ENCODE measurements at regions not wholly inside any gene's neighbourhood (a gene's known extent, or its start where the extent isn't known, plus 50 kb on each side); places are given as distances from the start of the nearest gene placed in this dataset.

- TF ChIP-seq EZH2 (IDR thresholded peaks at IDR 0.05; ENCODE audit: low read length, missing control alignments) (no peak), CTCF (conservative IDR thresholded peaks at IDR 0.05 in 1 of 2, IDR thresholded peaks at IDR 0.05 in 1 of 2; ENCODE audit: low read depth in 1 of 2, low read length in 2 of 2) (no peak)
These were observed 88.1 kb upstream of the PIEZO2 start for GRCh38 chr18:11237484-11237883.

GRCh38 chr18:11237066-11237465 lies 87.7 kb upstream of the PIEZO2 start:
- Histone ChIP-seq H4K20me1 (ENCODE audit: control insufficient read depth, extremely low read depth, insufficient read depth, low read length) (no peaks in the 10 kb centered on the region), H3K9me3 (ENCODE audit: control insufficient read depth, insufficient read depth, low read depth, low read length) (no peaks in the 10 kb centered on the region), H3K4me2 (ENCODE audit: extremely low read depth, insufficient read depth, low read length) (no peak overlapping the region), H3K27ac (ENCODE audit: insufficient read depth, low read length) (no peak overlapping the region), H3K4me1 (ENCODE audit: control insufficient read depth, extremely low read depth, insufficient read depth, low read length) (no peaks in the 10 kb centered on the region), H3K9ac (ENCODE audit: insufficient read depth, low read length) (no peak overlapping the region), H3K4me3 (replicated peaks in 1 of 4; ENCODE audit: control extremely low read depth in 1 of 4, insufficient read depth in 1 of 4, low read depth in 3 of 4, low read length in 4 of 4) (no peak overlapping the region), H3K36me3 (ENCODE audit: control insufficient read depth, insufficient read depth, low read length) (no peaks in the 10 kb centered on the region), H3K27me3 (ENCODE audit: control insufficient read depth, insufficient read depth, low read length) (no peaks in the 10 kb centered on the region), H2AFZ (ENCODE audit: low read length) (no peak overlapping the region), H3K79me2 (ENCODE audit: control insufficient read depth, insufficient read depth, low read length) (no peaks in the 10 kb centered on the region)
- no peak for DNase-seq (ENCODE audit: low read depth in 2 of 2)
- TF ChIP-seq EZH2 (IDR thresholded peaks at IDR 0.05; ENCODE audit: low read length, missing control alignments) = no peak
- TF ChIP-seq CTCF (conservative IDR thresholded peaks at IDR 0.05 in 1 of 2, IDR thresholded peaks at IDR 0.05 in 1 of 2; ENCODE audit: low read depth in 1 of 2, low read length in 2 of 2) = no peak

More at GRCh38 chr18:11237484-11237883, 88.1 kb upstream of the PIEZO2 start:
- Histone ChIP-seq H3K4me2 (ENCODE audit: extremely low read depth, insufficient read depth, low read length) (no peak overlapping the region), H2AFZ (ENCODE audit: low read length) (no peak overlapping the region), H3K4me1 (ENCODE audit: control insufficient read depth, extremely low read depth, insufficient read depth, low read length) (no peaks in the 10 kb centered on the region), H3K79me2 (ENCODE audit: control insufficient read depth, insufficient read depth, low read length) (no peaks in the 10 kb centered on the region), H3K4me3 (replicated peaks in 1 of 4; ENCODE audit: control extremely low read depth in 1 of 4, insufficient read depth in 1 of 4, low read depth in 3 of 4, low read length in 4 of 4) (no peak overlapping the region), H4K20me1 (ENCODE audit: control insufficient read depth, extremely low read depth, insufficient read depth, low read length) (no peaks in the 10 kb centered on the region), H3K9me3 (ENCODE audit: control insufficient read depth, insufficient read depth, low read depth, low read length) (no peaks in the 10 kb centered on the region), H3K27me3 (ENCODE audit: control insufficient read depth, insufficient read depth, low read length) (no peaks in the 10 kb centered on the region), H3K27ac (ENCODE audit: insufficient read depth, low read length) (no peak overlapping the region), H3K36me3 (ENCODE audit: control insufficient read depth, insufficient read depth, low read length) (no peaks in the 10 kb centered on the region), H3K9ac (ENCODE audit: insufficient read depth, low read length) (no peak overlapping the region)
- DNase-seq (ENCODE audit: low read depth in 2 of 2) = no peak

- no peak for TF ChIP-seq EZH2 (IDR thresholded peaks at IDR 0.05; ENCODE audit: low read length, missing control alignments)
- no peak for TF ChIP-seq CTCF (conservative IDR thresholded peaks at IDR 0.05 in 1 of 2, IDR thresholded peaks at IDR 0.05 in 1 of 2; ENCODE audit: low read depth in 1 of 2, low read length in 2 of 2)
- H3K79me2 ChIP-seq (ENCODE audit: control insufficient read depth, insufficient read depth, low read length) = no peaks in the 10 kb centered on the region
- H3K9me3 ChIP-seq (ENCODE audit: control insufficient read depth, insufficient read depth, low read depth, low read length) = no peaks in the 10 kb centered on the region
- H3K4me3 ChIP-seq (replicated peaks in 1 of 4; ENCODE audit: control extremely low read depth in 1 of 4, insufficient read depth in 1 of 4, low read depth in 3 of 4, low read length in 4 of 4) = no peak overlapping the region
- no peak for DNase-seq (ENCODE audit: low read depth in 2 of 2)
- H3K4me1 ChIP-seq (ENCODE audit: control insufficient read depth, extremely low read depth, insufficient read depth, low read length) = no peaks in the 10 kb centered on the region
- H3K27me3 ChIP-seq (ENCODE audit: control insufficient read depth, insufficient read depth, low read length) = no peaks in the 10 kb centered on the region
- H3K36me3 ChIP-seq (ENCODE audit: control insufficient read depth, insufficient read depth, low read length) = no peaks in the 10 kb centered on the region
- H3K4me2 ChIP-seq (ENCODE audit: extremely low read depth, insufficient read depth, low read length) = no peak overlapping the region
- H2AFZ ChIP-seq (ENCODE audit: low read length) = no peak overlapping the region
- H3K9ac ChIP-seq (ENCODE audit: insufficient read depth, low read length) = no peak overlapping the region
- no peak overlapping the region for H3K27ac ChIP-seq (ENCODE audit: insufficient read depth, low read length)
- no peaks in the 10 kb centered on the region for H4K20me1 ChIP-seq (ENCODE audit: control insufficient read depth, extremely low read depth, insufficient read depth, low read length)
These were observed 74.8 kb upstream of the PIEZO2 start for GRCh38 chr18:11224153-11224552.
